Spleen (tissue), 7 donors: ENCODE measurements at regions not wholly inside any gene's neighbourhood (a gene's known extent, or its start where the extent isn't known, plus 50 kb on each side); places are given as distances from the start of the nearest gene placed in this dataset.

Source experiments
- CTCF ChIP-seq, 11 experiments: fragments of 200-600 bp in 7 of 11; fragments of 450-650 bp in 4 of 11; sonication (generic) in 4 of 11; IDR thresholded peaks in 8 of 11; conservative IDR thresholded peaks in 3 of 11; 1 replicate in 7 of 11; 2 replicates in 4 of 11; pipeline versions ENCODE4 v1.4.0 to v1.8.0; 2016 to 2021; ENCODE audit warnings: antibody characterized with exemption in 11 of 11, inconsistent platforms in 4 of 11, mild to moderate bottlenecking in 1 of 11
- POLR2A ChIP-seq, 3 donors: fragments of 450-650 bp; IDR thresholded peaks; one replicate each; pipeline ENCODE4 v1.5.1; 2017; ENCODE audit warnings: antibody characterized with exemption in 3 of 3, mild to moderate bottlenecking in 1 of 3
- POLR2AphosphoS5 ChIP-seq, 3 donors: sonication (generic); formaldehyde crosslinking; IDR thresholded peaks; one replicate each; pipeline ENCODE4 v1.5.1; 2017; ENCODE audit warnings: antibody characterized with exemption in 3 of 3
- donor health status: DM: no; HTN: no; CAD: no; lungs with moderate emphysema.
- donor health status: DM: no; HTN: no; CAD: no.
- donor health status: DM: no; HTN: no; CAD: no.

GRCh38 chr4:111689731-111690130 is 455.5 kb upstream of the FAM241A start:
- no peak for TF ChIP-seq POLR2A (IDR thresholded peaks at IDR 0.05)
- TF ChIP-seq CTCF (IDR thresholded peaks at IDR 0.05 in 8 of 11, conservative IDR thresholded peaks at IDR 0.05 in 3 of 11) = no peak
- no peak for TF ChIP-seq POLR2AphosphoS5 (IDR thresholded peaks at IDR 0.05)
